ENCODE measurements at regions not wholly inside any gene's neighbourhood (a gene's known extent, or its start where the extent isn't known, plus 50 kb on each side); places are given as distances from the start of the nearest gene placed in this dataset.

GRCh38 chr6:137810554-137811120 is 56.4 kb upstream of the TNFAIP3 start:
- no peak for TF ChIP-seq CTCF (IDR thresholded peaks at IDR 0.05)
- no peak for TF ChIP-seq POLR2A (IDR thresholded peaks at IDR 0.05)
- TF ChIP-seq POLR2AphosphoS5 (IDR thresholded peaks at IDR 0.05; ENCODE audit: insufficient read depth in 1 of 2, low read depth in 1 of 2): no peak

Measured in vagina (tissue), 2 donors.